Rectal smooth muscle tissue (tissue), 1 donor: ENCODE measurements at regions not wholly inside any gene's neighbourhood (a gene's known extent, or its start where the extent isn't known, plus 50 kb on each side); places are given as distances from the start of the nearest gene placed in this dataset.

ENCODE experiments used
- H3K27ac ChIP-seq: one replicate; pipeline ENCODE4 v1.7.0; 2013; ENCODE audit warnings: low read depth, low read length, inconsistent platforms
- H3K27me3 ChIP-seq: one replicate; pipeline ENCODE4 v1.7.0; 2013; ENCODE audit warnings: low read length; ENCODE audit not compliant: control insufficient read depth, insufficient read depth
- H3K36me3 ChIP-seq: one replicate; pipeline ENCODE4 v1.7.0; 2013; ENCODE audit warnings: low read length; ENCODE audit not compliant: control insufficient read depth, insufficient read depth
- H3K4me1 ChIP-seq: one replicate; pipeline ENCODE4 v1.7.0; 2013; ENCODE audit warnings: low read length; ENCODE audit not compliant: control insufficient read depth, insufficient read depth
- H3K4me3 ChIP-seq: one replicate; pipeline ENCODE4 v1.7.0; 2013; ENCODE audit warnings: low read length
- H3K9ac ChIP-seq: one replicate; pipeline ENCODE4 v1.7.0; 2013; ENCODE audit warnings: low read length

DNA sequence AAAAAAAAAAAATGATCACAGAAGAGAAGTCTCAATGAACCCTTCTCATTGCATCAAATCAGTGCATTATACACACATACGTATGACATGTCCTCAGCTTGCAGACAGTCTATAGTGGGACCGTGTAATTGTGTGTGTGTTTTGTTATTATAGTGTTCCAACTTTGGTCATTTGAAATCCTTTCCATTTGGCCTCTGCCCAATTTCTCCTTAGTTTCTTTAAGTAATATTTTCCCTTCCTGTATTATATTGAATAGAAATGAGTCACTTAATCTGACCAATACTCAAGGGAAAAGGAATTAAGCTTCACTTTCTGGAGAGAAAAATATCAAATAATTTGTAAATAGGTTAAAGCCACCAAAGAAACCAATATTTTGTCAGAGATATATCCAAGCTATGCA lies 415.5 kb upstream of the SORCS1 start:
- Histone ChIP-seq H3K4me1 (no peaks in the 10 kb centered on the region), H3K36me3 (no peaks in the 10 kb centered on the region), H3K9ac (no peak overlapping the region), H3K27ac (no peak overlapping the region), H3K27me3 (no peaks in the 10 kb centered on the region), H3K4me3 (no peak overlapping the region)

GRCh38 chr10:107577221-107577620 lies 412.7 kb upstream of the SORCS1 start:
- Histone ChIP-seq H3K4me3 (no peak overlapping the region), H3K36me3 (no peaks in the 10 kb centered on the region), H3K9ac (no peak overlapping the region), H3K27me3 (no peaks in the 10 kb centered on the region), H3K4me1 (no peaks in the 10 kb centered on the region), H3K27ac (no peak overlapping the region)

- no peaks in the 10 kb centered on the region for H3K4me1 ChIP-seq
- H3K9ac ChIP-seq: no peak overlapping the region
- no peaks in the 10 kb centered on the region for H3K27me3 ChIP-seq
- H3K27ac ChIP-seq: no peak overlapping the region
- no peaks in the 10 kb centered on the region for H3K36me3 ChIP-seq
- H3K4me3 ChIP-seq: no peak overlapping the region
Observed at GRCh38 chr10:107576746-107577145, 412.2 kb upstream of the SORCS1 start.

GRCh38 chr10:107565014-107565413 lies 400.5 kb upstream of the SORCS1 start:
- H3K4me3 ChIP-seq: no peak overlapping the region
- no peak overlapping the region for H3K9ac ChIP-seq
- H3K36me3 ChIP-seq: no peaks in the 10 kb centered on the region
- H3K27ac ChIP-seq: no peak overlapping the region
- no peaks in the 10 kb centered on the region for H3K4me1 ChIP-seq
- H3K27me3 ChIP-seq: no peaks in the 10 kb centered on the region

- H3K27me3 ChIP-seq: no peaks in the 10 kb centered on the region
Observed at GRCh38 chr10:107561136-107561650, 396.7 kb upstream of the SORCS1 start.

DNA sequence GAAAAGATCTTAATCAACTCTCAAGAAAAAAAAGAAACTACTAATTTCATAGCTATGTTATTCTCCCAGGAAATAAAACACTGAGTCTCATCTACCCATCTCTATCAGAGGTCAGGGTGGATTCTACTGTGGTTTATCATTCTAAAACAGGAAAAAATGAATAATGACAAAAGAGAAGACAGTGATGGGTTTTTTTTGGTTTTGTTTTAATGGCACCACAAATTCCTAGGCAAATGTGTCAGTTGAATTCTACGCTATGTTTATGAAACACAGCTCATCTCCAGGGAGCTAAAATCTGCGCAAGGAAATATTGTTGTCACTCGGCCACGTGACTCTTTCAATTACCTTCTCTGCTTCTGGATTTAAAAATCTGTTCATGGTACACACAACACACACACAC lies 393.4 kb upstream of the SORCS1 start:
- no peak overlapping the region for H3K4me3 ChIP-seq
- H3K9ac ChIP-seq: no peak overlapping the region
- H3K36me3 ChIP-seq: no peaks in the 10 kb centered on the region
- H3K27ac ChIP-seq: no peak overlapping the region
- H3K27me3 ChIP-seq: no peaks in the 10 kb centered on the region
- no peaks in the 10 kb centered on the region for H3K4me1 ChIP-seq

More at GRCh38 chr10:107561136-107561650, 396.7 kb upstream of the SORCS1 start:
- H3K27ac ChIP-seq: no peak overlapping the region
- H3K9ac ChIP-seq: no peak overlapping the region
- no peak overlapping the region for H3K4me3 ChIP-seq
- no peaks in the 10 kb centered on the region for H3K36me3 ChIP-seq
- no peaks in the 10 kb centered on the region for H3K4me1 ChIP-seq

- H3K4me3 ChIP-seq: no peak overlapping the region
- H3K36me3 ChIP-seq: no peaks in the 10 kb centered on the region
- H3K27me3 ChIP-seq: no peaks in the 10 kb centered on the region
- no peaks in the 10 kb centered on the region for H3K4me1 ChIP-seq
- no peak overlapping the region for H3K27ac ChIP-seq
- no peak overlapping the region for H3K9ac ChIP-seq
Observed at GRCh38 chr10:107554333-107554732, 389.8 kb upstream of the SORCS1 start.

GRCh38 chr10:107553470-107553869 lies 389.0 kb upstream of the SORCS1 start:
- H3K4me1 ChIP-seq: no peaks in the 10 kb centered on the region
- no peak overlapping the region for H3K4me3 ChIP-seq
- no peaks in the 10 kb centered on the region for H3K27me3 ChIP-seq
- no peak overlapping the region for H3K27ac ChIP-seq
- H3K9ac ChIP-seq: no peak overlapping the region
- H3K36me3 ChIP-seq: no peaks in the 10 kb centered on the region

DNA sequence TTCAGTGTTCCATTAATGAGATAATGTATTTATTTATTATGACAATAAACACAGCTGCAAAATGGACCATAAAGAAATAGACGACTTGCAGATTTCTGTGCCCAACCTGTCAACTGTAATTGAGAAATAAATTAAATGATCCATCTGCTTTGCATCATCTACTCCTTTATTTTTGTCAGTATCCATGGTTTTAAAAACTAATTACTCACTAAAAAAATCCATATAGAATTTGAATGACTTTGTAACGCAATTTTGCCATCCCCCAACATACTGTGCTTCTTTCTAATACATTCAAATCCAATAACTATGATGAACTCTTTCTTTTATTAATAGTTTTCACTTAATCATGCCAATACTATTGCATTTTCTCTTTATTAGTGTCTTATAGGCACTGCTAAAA lies 388.5 kb upstream of the SORCS1 start:
- no peaks in the 10 kb centered on the region for H3K27me3 ChIP-seq
- no peak overlapping the region for H3K9ac ChIP-seq
- no peak overlapping the region for H3K27ac ChIP-seq
- H3K36me3 ChIP-seq: no peaks in the 10 kb centered on the region
- H3K4me1 ChIP-seq: no peaks in the 10 kb centered on the region
- no peak overlapping the region for H3K4me3 ChIP-seq

- H3K27me3 ChIP-seq: no peaks in the 10 kb centered on the region
- H3K9ac ChIP-seq: no peak overlapping the region
Observed at GRCh38 chr10:107548301-107548700, 383.8 kb upstream of the SORCS1 start.

GRCh38 chr10:107546986-107547385 lies 382.5 kb upstream of the SORCS1 start:
- no peaks in the 10 kb centered on the region for H3K27me3 ChIP-seq
- no peak overlapping the region for H3K27ac ChIP-seq
- H3K36me3 ChIP-seq: no peaks in the 10 kb centered on the region
- H3K4me1 ChIP-seq: no peaks in the 10 kb centered on the region
- H3K9ac ChIP-seq: no peak overlapping the region
- no peak overlapping the region for H3K4me3 ChIP-seq

More at GRCh38 chr10:107548301-107548700, 383.8 kb upstream of the SORCS1 start:
- no peak overlapping the region for H3K27ac ChIP-seq
- H3K4me3 ChIP-seq: no peak overlapping the region
- H3K36me3 ChIP-seq: no peaks in the 10 kb centered on the region
- H3K4me1 ChIP-seq: no peaks in the 10 kb centered on the region

GRCh38 chr10:107546284-107546683 lies 381.8 kb upstream of the SORCS1 start:
- Histone ChIP-seq H3K9ac (no peak overlapping the region), H3K36me3 (no peaks in the 10 kb centered on the region), H3K4me3 (no peak overlapping the region), H3K27me3 (no peaks in the 10 kb centered on the region), H3K27ac (no peak overlapping the region), H3K4me1 (no peaks in the 10 kb centered on the region)

DNA sequence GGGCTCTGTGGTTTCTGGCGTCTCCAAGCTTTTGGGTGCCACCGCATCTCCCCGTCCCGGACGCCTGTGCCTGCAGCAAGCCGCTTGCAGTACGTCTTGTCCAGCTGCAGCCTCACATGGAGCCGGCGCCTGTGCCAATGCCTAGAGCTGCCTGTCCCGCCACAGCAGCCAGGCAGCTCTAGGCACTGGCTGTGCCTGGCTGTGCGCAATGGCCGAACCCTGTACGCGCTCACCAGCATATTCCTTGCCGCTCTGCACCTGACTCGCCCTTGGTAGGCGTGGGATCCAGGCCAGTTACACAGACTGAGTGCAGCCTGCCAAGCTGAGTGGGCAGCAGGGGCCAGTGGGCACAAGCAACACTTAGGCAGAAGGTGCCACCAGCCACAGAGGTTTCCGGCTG lies 381.2 kb upstream of the SORCS1 start:
- Histone ChIP-seq H3K27ac (no peak overlapping the region), H3K36me3 (no peaks in the 10 kb centered on the region), H3K27me3 (no peaks in the 10 kb centered on the region), H3K9ac (no peak overlapping the region), H3K4me1 (no peaks in the 10 kb centered on the region), H3K4me3 (no peak overlapping the region)
